Trophoblast cell (in vitro differentiated cells and primary cell): ENCODE measurements at regions not wholly inside any gene's neighbourhood (a gene's known extent, or its start where the extent isn't known, plus 50 kb on each side); places are given as distances from the start of the nearest gene placed in this dataset.

ENCODE experiments used
- DNase-seq, 2 donors: peaks; one replicate each; pipeline ENCODE4 v3.0.0-alpha.2; 2016
- H2AFZ ChIP-seq: 2 replicates; pipeline ENCODE4 v1.6.1; 2013; ENCODE audit warnings: low read length, moderate library complexity, mild to moderate bottlenecking; ENCODE audit not compliant: insufficient read depth, poor library complexity
- H2AK5ac ChIP-seq: 2 replicates; pipeline ENCODE4 v1.6.1; 2013; ENCODE audit warnings: mild to moderate bottlenecking, low read length
- H2BK120ac ChIP-seq: 2 replicates; pipeline ENCODE4 v1.6.1; 2013; ENCODE audit warnings: low read length, mild to moderate bottlenecking, moderate library complexity; ENCODE audit not compliant: insufficient read depth, poor library complexity
- H2BK12ac ChIP-seq: 2 replicates; pipeline ENCODE4 v1.6.1; 2013; ENCODE audit warnings: mild to moderate bottlenecking, low read length, moderate library complexity
- H2BK5ac ChIP-seq: 2 replicates; pipeline ENCODE4 v1.6.1; 2013; ENCODE audit warnings: low read length, low read depth, moderate library complexity, mild to moderate bottlenecking; ENCODE audit not compliant: poor library complexity
- H3K14ac ChIP-seq: 2 replicates; pipeline ENCODE4 v1.6.1; 2013; ENCODE audit warnings: mild to moderate bottlenecking, low read length
- H3K18ac ChIP-seq: 2 replicates; pipeline ENCODE4 v1.6.1; 2013; ENCODE audit warnings: mild to moderate bottlenecking, low read length
- H3K23ac ChIP-seq: 2 replicates; pipeline ENCODE4 v1.6.1; 2013; ENCODE audit warnings: low read length
- H3K27ac ChIP-seq: 2 replicates; pipeline ENCODE4 v1.5.1; 2013; ENCODE audit warnings: low read depth, mild to moderate bottlenecking, inconsistent platforms, low read length, moderate library complexity
- H3K27me3 ChIP-seq: 2 replicates; pipeline ENCODE4 v1.6.1; 2013; ENCODE audit warnings: inconsistent platforms, mild to moderate bottlenecking, low read length, moderate library complexity; ENCODE audit not compliant: insufficient read depth
- H3K36me3 ChIP-seq, 2 experiments: 1 replicate in 1 of 2; 2 replicates in 1 of 2; pipeline ENCODE4 v1.6.1; 2013; ENCODE audit warnings: low read length in 2 of 2, mild to moderate bottlenecking in 2 of 2, moderate library complexity in 1 of 2; ENCODE audit not compliant: insufficient read depth in 2 of 2, control insufficient read depth in 1 of 2
- H3K4ac ChIP-seq: 2 replicates; pipeline ENCODE4 v1.6.1; 2013; ENCODE audit warnings: low read depth, mild to moderate bottlenecking, low read length, moderate library complexity
- H3K4me1 ChIP-seq, 2 experiments: 1 replicate in 1 of 2; 2 replicates in 1 of 2; pipeline ENCODE4 v1.6.1; 2013; ENCODE audit warnings: low read length in 2 of 2, mild to moderate bottlenecking in 2 of 2, moderate library complexity in 1 of 2; ENCODE audit not compliant: insufficient read depth in 2 of 2, control insufficient read depth in 1 of 2
- H3K4me2 ChIP-seq: 2 replicates; pipeline ENCODE4 v1.6.1; 2013; ENCODE audit warnings: inconsistent platforms, mild to moderate bottlenecking, low read length, moderate library complexity
- H3K4me3 ChIP-seq: 2 replicates; pipeline ENCODE4 v1.5.1; 2013; ENCODE audit warnings: mild to moderate bottlenecking, low read depth, low read length, inconsistent platforms
- H3K79me1 ChIP-seq: one replicate; pipeline ENCODE4 v1.6.1; 2013; ENCODE audit warnings: low read length
- H3K79me2 ChIP-seq: 2 replicates; pipeline ENCODE4 v1.6.1; 2013; ENCODE audit warnings: low read length, mild to moderate bottlenecking; ENCODE audit not compliant: control insufficient read depth, insufficient read depth, poor library complexity
- H3K9ac ChIP-seq: 2 replicates; pipeline ENCODE4 v1.6.1; 2013; ENCODE audit warnings: mild to moderate bottlenecking, low read length
- H3K9me3 ChIP-seq: 2 replicates; pipeline ENCODE4 v1.6.1; 2013; ENCODE audit warnings: low read depth, mild to moderate bottlenecking, control low read depth, inconsistent platforms, low read length; ENCODE audit not compliant: insufficient read depth
- H4K12ac ChIP-seq: 2 replicates; pipeline ENCODE4 v1.6.1; 2013; ENCODE audit warnings: low read depth, mild to moderate bottlenecking, low read length, moderate library complexity
- H4K8ac ChIP-seq: 2 replicates; pipeline ENCODE4 v1.6.1; 2013; ENCODE audit warnings: low read depth, mild to moderate bottlenecking, low read length, moderate library complexity
- H4K91ac ChIP-seq: one replicate; pipeline ENCODE4 v1.6.1; 2013; ENCODE audit warnings: low read depth, mild to moderate bottlenecking, low read length, moderate library complexity
- WGBS: extraction: QIAGEN DNeasy Blood & Tissue Kit; methylation state at CpG from one replicate; pipeline ENCODE4 v1.1.7; 2013; ENCODE audit warnings: missing lambda C conversion rate; ENCODE audit not compliant: insufficient read length, insufficient coverage; ENCODE audit errors: extremely low coverage; 5-methylcytosine and 5-hydroxymethylcytosine counted together

- Histone ChIP-seq H3K36me3 (no peaks in the 10 kb centered on the region), H3K79me2 (no peaks in the 10 kb centered on the region), H3K23ac (no peak overlapping the region), H3K4me1 (no peaks in the 10 kb centered on the region), H2AK5ac (no peak overlapping the region), H3K9ac (no peak overlapping the region), H3K79me1 (no peaks in the 10 kb centered on the region), H3K4me3 (no peak overlapping the region), H4K12ac (no peak overlapping the region), H3K18ac (no peak overlapping the region), H3K14ac (no peak overlapping the region), H2BK120ac (no peak overlapping the region), H3K27me3 (no peaks in the 10 kb centered on the region), H3K27ac (no peak overlapping the region), H2BK12ac (no peak overlapping the region), H3K4me2 (no peak overlapping the region), H3K4ac (no peak overlapping the region), H4K8ac (no peak overlapping the region), H2BK5ac (no peak overlapping the region), H3K9me3 (no peaks in the 10 kb centered on the region), H2AFZ (no peak overlapping the region), H4K91ac (no peak overlapping the region)
- DNase-seq, result no peak
- no CpG with 5 or more reads among the region's 3 CpGs for WGBS
These were observed 287.2 kb downstream of the DTHD1 start for GRCh38 chr4:36568575-36568974.

DNA sequence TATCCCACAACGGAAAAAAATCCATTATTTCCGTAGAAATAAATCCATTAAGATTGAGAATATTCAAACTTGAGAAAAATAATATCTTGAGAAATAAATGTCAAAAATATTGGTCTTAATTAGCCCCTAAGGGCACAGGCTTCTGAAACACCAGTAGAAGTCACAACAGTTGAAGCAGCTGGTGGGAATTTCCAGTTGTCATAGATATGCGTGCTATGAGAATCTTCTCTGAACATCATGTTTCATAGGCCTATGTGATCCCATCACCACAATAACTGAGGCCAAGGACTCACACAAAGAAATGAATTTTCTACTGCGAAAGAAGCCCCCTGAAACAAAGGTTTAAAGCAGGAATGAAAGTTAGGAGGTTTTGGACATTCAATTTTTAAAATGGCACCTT, 292.0 kb downstream of the DTHD1 start:
- H4K8ac ChIP-seq, result no peak overlapping the region
- no CpG with 5 or more reads among the region's 4 CpGs for WGBS
- DNase-seq, result no peak

DNA sequence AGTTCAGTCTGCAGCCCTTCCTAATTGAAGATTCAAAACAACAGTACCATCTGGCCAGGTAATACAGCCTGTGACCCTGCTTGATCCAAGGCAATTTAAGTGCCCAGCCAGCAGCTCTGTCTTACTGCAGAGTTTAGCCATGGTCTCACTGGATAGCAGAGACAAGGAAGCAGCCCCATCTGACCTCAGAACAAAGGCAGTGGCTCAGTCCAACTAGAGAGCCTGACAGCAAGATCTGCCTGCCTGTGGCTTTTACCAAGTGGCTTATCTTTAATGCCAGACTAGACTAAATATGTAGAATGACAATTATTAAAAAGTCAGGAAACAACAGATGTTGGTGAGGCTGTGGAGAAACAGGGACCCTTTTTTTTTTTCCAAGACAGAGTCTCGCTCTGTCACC, 293.4 kb downstream of the DTHD1 start:
- no CpG with 5 or more reads among the region's 1 CpG for WGBS
- Histone ChIP-seq H3K9ac (no peak overlapping the region), H3K4me2 (no peak overlapping the region)

More for the DNA sequence above, 292.0 kb downstream of the DTHD1 start:
- H3K79me2 ChIP-seq, result no peaks in the 10 kb centered on the region
- H4K91ac ChIP-seq, result no peak overlapping the region
- no peak overlapping the region for H3K23ac ChIP-seq
- H3K14ac ChIP-seq, result no peak overlapping the region
- no peak overlapping the region for H3K4me3 ChIP-seq
- no peaks in the 10 kb centered on the region for H3K27me3 ChIP-seq
- H3K4ac ChIP-seq, result no peak overlapping the region
- H3K18ac ChIP-seq, result no peak overlapping the region
- no peaks in the 10 kb centered on the region for H3K36me3 ChIP-seq
- no peaks in the 10 kb centered on the region for H3K9me3 ChIP-seq
- no peak overlapping the region for H3K9ac ChIP-seq
- H2AFZ ChIP-seq, result no peak overlapping the region
- no peak overlapping the region for H3K4me2 ChIP-seq
- no peak overlapping the region for H2BK5ac ChIP-seq
- H2BK12ac ChIP-seq, result no peak overlapping the region
- no peak overlapping the region for H2BK120ac ChIP-seq
- no peaks in the 10 kb centered on the region for H3K79me1 ChIP-seq
- H2AK5ac ChIP-seq, result no peak overlapping the region
- H3K27ac ChIP-seq, result no peak overlapping the region
- no peaks in the 10 kb centered on the region for H3K4me1 ChIP-seq
- no peak overlapping the region for H4K12ac ChIP-seq

DNA sequence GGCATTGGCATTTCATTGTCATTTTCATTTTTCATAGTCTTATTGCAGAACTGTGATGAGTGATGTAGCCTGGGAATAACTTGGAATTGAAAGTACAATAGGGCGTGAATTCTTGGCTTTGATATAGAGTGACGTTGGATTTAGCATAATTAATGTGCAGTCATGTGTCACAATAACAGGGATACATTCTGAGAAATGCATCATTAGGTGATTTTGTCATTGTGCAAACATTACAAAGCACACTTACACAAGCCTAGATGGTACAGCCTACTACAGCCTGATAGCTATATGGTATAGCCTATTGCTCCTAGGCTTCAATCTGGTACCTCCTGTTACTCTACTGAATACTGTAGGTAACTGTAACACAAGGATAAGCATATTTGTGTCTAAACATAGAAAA, 300.8 kb downstream of the DTHD1 start:
- Histone ChIP-seq H4K12ac (no peak overlapping the region), H4K91ac (no peak overlapping the region), H3K27ac (no peak overlapping the region), H2AFZ (no peak overlapping the region), H3K14ac (no peak overlapping the region), H3K18ac (no peak overlapping the region), H3K79me2 (no peaks in the 10 kb centered on the region), H3K23ac (no peak overlapping the region), H3K4ac (no peak overlapping the region), H3K9me3 (peaks cover 2% of the 10 kb centered on the region), H2BK12ac (no peak overlapping the region), H2BK5ac (no peak overlapping the region), H3K4me3 (no peak overlapping the region), H3K79me1 (no peaks in the 10 kb centered on the region), H2BK120ac (no peak overlapping the region), H3K4me2 (no peak overlapping the region), H3K4me1 (no peaks in the 10 kb centered on the region), H3K27me3 (no peaks in the 10 kb centered on the region), H3K9ac (no peak overlapping the region), H3K36me3 (no peaks in the 10 kb centered on the region), H2AK5ac (no peak overlapping the region), H4K8ac (no peak overlapping the region)
- WGBS, result no CpG with 5 or more reads among the region's 2 CpGs
- DNase-seq, result no peak

More for the DNA sequence above, 293.4 kb downstream of the DTHD1 start:
- Histone ChIP-seq H4K91ac (no peak overlapping the region), H4K8ac (no peak overlapping the region), H2BK120ac (no peak overlapping the region), H3K36me3 (no peaks in the 10 kb centered on the region), H3K14ac (no peak overlapping the region), H3K23ac (peak overlapping the region; percentile 80), H3K4me1 (no peaks in the 10 kb centered on the region), H2BK12ac (no peak overlapping the region), H3K4ac (no peak overlapping the region), H3K27ac (no peak overlapping the region), H2AFZ (no peak overlapping the region), H4K12ac (no peak overlapping the region), H3K9me3 (no peaks in the 10 kb centered on the region), H2AK5ac (no peak overlapping the region), H3K79me2 (no peaks in the 10 kb centered on the region), H3K79me1 (no peaks in the 10 kb centered on the region), H3K4me3 (no peak overlapping the region), H2BK5ac (no peak overlapping the region), H3K27me3 (no peaks in the 10 kb centered on the region), H3K18ac (no peak overlapping the region)
- DNase-seq, result no peak
